ENCODE measurements at regions not wholly inside any gene's neighbourhood (a gene's known extent, or its start where the extent isn't known, plus 50 kb on each side); places are given as distances from the start of the nearest gene placed in this dataset. TPM values are rescaled to one million over a fixed set of nuclear protein-coding genes. Genes with fewer than 3 reads are reported as not detected.

GRCh38 chrX:574251-574650 lies 56.3 kb upstream of the SHOX start:
- DNase-seq (ENCODE audit: low read depth, low spot score), result no peak
- Histone ChIP-seq H3K9me3 (ENCODE audit: control insufficient read depth, insufficient read depth, low read length) (peaks cover 37% of the 10 kb centered on the region), H3K27ac (ENCODE audit: low read depth, low read length) (no peak overlapping the region), H3K4me3 (ENCODE audit: low read depth, low read length) (no peak overlapping the region), H3K27me3 (ENCODE audit: control insufficient read depth, insufficient read depth, low read length) (no peaks in the 10 kb centered on the region)
- ChIA-PET CTCF (no interaction called here), POLR2A (no interaction called here)
- no peak for TF ChIP-seq CTCF (IDR thresholded peaks at IDR 0.05; ENCODE audit: low read depth, low read length)

- peaks cover 37% of the 10 kb centered on the region for H3K9me3 ChIP-seq (ENCODE audit: control insufficient read depth, insufficient read depth, low read length)
- no peak overlapping the region for H3K4me3 ChIP-seq (ENCODE audit: low read depth, low read length)
- no peak for TF ChIP-seq CTCF (IDR thresholded peaks at IDR 0.05; ENCODE audit: low read depth, low read length)
- ChIA-PET CTCF (no interaction called here), POLR2A (no interaction called here)
- H3K27me3 ChIP-seq (ENCODE audit: control insufficient read depth, insufficient read depth, low read length), result no peaks in the 10 kb centered on the region
- no peak for DNase-seq (ENCODE audit: low read depth, low spot score)
- no peak overlapping the region for H3K27ac ChIP-seq (ENCODE audit: low read depth, low read length)
Measured at GRCh38 chrX:574830-575229, 55.8 kb upstream of the SHOX start.

GRCh38 chrX:576904-577560 lies 53.6 kb upstream of the SHOX start:
- peaks cover 33% of the 10 kb centered on the region for H3K9me3 ChIP-seq (ENCODE audit: control insufficient read depth, insufficient read depth, low read length)
- no peak for TF ChIP-seq CTCF (IDR thresholded peaks at IDR 0.05; ENCODE audit: low read depth, low read length)
- POLR2A ChIA-PET, result no interaction called here
- CTCF ChIA-PET, result no interaction called here
- no peak overlapping the region for H3K27ac ChIP-seq (ENCODE audit: low read depth, low read length)
- H3K4me3 ChIP-seq (ENCODE audit: low read depth, low read length), result no peak overlapping the region
- no peak for DNase-seq (ENCODE audit: low read depth, low spot score)
- H3K27me3 ChIP-seq (ENCODE audit: control insufficient read depth, insufficient read depth, low read length), result no peaks in the 10 kb centered on the region

- H3K4me3 ChIP-seq (ENCODE audit: low read depth, low read length), result no peak overlapping the region
- TF ChIP-seq CTCF (IDR thresholded peaks at IDR 0.05; ENCODE audit: low read depth, low read length), result no peak
- ChIA-PET POLR2A (no interaction called here), CTCF (no interaction called here)
- no peak overlapping the region for H3K27ac ChIP-seq (ENCODE audit: low read depth, low read length)
- no peaks in the 10 kb centered on the region for H3K27me3 ChIP-seq (ENCODE audit: control insufficient read depth, insufficient read depth, low read length)
- no peak for DNase-seq (ENCODE audit: low read depth, low spot score)
- H3K9me3 ChIP-seq (ENCODE audit: control insufficient read depth, insufficient read depth, low read length), result peaks cover 33% of the 10 kb centered on the region
Measured at GRCh38 chrX:578531-578930, 52.1 kb upstream of the SHOX start.

- POLR2A ChIA-PET, result no interaction called here
- TF ChIP-seq CTCF (IDR thresholded peaks at IDR 0.05; ENCODE audit: low read depth, low read length), result no peak
- H3K27ac ChIP-seq (ENCODE audit: low read depth, low read length), result no peak overlapping the region
- CTCF ChIA-PET, result no interaction called here
- H3K4me3 ChIP-seq (ENCODE audit: low read depth, low read length), result no peak overlapping the region
- no peaks in the 10 kb centered on the region for H3K27me3 ChIP-seq (ENCODE audit: control insufficient read depth, insufficient read depth, low read length)
- H3K9me3 ChIP-seq (ENCODE audit: control insufficient read depth, insufficient read depth, low read length), result peaks cover 37% of the 10 kb centered on the region
- no peak for DNase-seq (ENCODE audit: low read depth, low spot score)
Measured at GRCh38 chrX:580030-580429, 50.6 kb upstream of the SHOX start.

Small RNA genes lying in the stretch of these regions (small RNA-seq; reads per million reads assigned to genes)
- gene KRT18P53 (ENCODE audit: insufficient read length, low read depth), result not detected
